HCT116 (cell line): ENCODE measurements at regions not wholly inside any gene's neighbourhood (a gene's known extent, or its start where the extent isn't known, plus 50 kb on each side); places are given as distances from the start of the nearest gene placed in this dataset.

Source experiments
- ATAC-seq: fragments of 200-7000 bp; cut with Tn5 transposase; 2 replicates; pipeline ENCODE4 v1.9.1; 2020; ENCODE audit warnings: mild to moderate bottlenecking, moderate library complexity
- BruUV-seq: library from RNA; stranded (reverse); fragments of 400-500 nt; replicated peaks from 2 replicates; lab custom pipeline; 2021; lab: Mats Ljungman, UMichigan
- CTCF ChIA-PET: fragments of 300-600 bp; sonication (Branson Sonifier 250); formaldehyde crosslinking; loops from one replicate; lab custom pipeline; 2021; ENCODE audit warnings: antibody characterized with exemption; lab: Charles Lee
- POLR2A ChIA-PET: fragments of 300-600, 350-600 bp; sonication (Branson Sonifier 250); formaldehyde crosslinking; loops from one replicate; lab custom pipeline; 2021; ENCODE audit warnings: antibody characterized with exemption; lab: Charles Lee
- RAD21 ChIA-PET, 2 experiments: fragments of 300-600 bp; sonication (Branson Sonifier 250); formaldehyde crosslinking; loops; one replicate each; lab custom pipeline; 2023; ENCODE audit warnings: low total read pairs in 2 of 2; ENCODE audit not compliant: uncharacterized antibody in 2 of 2, unreplicated experiment in 2 of 2, low non-redundant PET in 1 of 2; lab: Charles Lee
- DNase-seq: peaks from one replicate; pipeline ENCODE4 v3.0.0-alpha.2; 2010; ENCODE audit warnings: low read depth, low spot score
- H2AFZ ChIP-seq: fragments of 200-600 bp; shearing (Covaris generic), sonication (generic); 2 replicates; pipeline ENCODE4 v1.6.1; 2017; ENCODE audit warnings: low read depth, mixed run types, mixed read lengths, antibody characterized with exemption, low read length; ENCODE audit not compliant: poor library complexity, severe bottlenecking
- H3K27ac ChIP-seq: 2 replicates; pipeline ENCODE4 v1.5.1; 2012; ENCODE audit warnings: low read depth, low read length
- H3K27me3 ChIP-seq: fragments of 200-600 bp; sonication (generic); 2 replicates; pipeline ENCODE4 v1.6.1; 2016; ENCODE audit warnings: mixed run types, low read length, mixed read lengths; ENCODE audit not compliant: insufficient read depth
- H3K36me3 ChIP-seq, 2 experiments: fragments of 200-500 bp in 1 of 2; fragments of 200-600 bp in 1 of 2; sonication (Bioruptor generic) in 1 of 2; sonication (generic) in 1 of 2; 2 replicates each; pipeline versions ENCODE4 v1.5.1 to v1.6.1; 2014 to 2016; ENCODE audit warnings: low read length in 2 of 2, inconsistent platforms in 1 of 2, mixed read lengths in 1 of 2, mixed run types in 1 of 2; ENCODE audit not compliant: insufficient read depth in 2 of 2, control insufficient read depth in 1 of 2
- H3K4me1 ChIP-seq, 2 experiments: fragments of 200-600 bp in 1 of 2; sonication (generic) in 1 of 2; 2 replicates each; pipeline versions ENCODE4 v1.5.1 to v1.6.1; 2012 to 2017; ENCODE audit warnings: low read length in 2 of 2, inconsistent platforms in 1 of 2, mild to moderate bottlenecking in 1 of 2, mixed read lengths in 1 of 2, mixed run types in 1 of 2, moderate library complexity in 1 of 2; ENCODE audit not compliant: insufficient read depth in 2 of 2, control insufficient read depth in 1 of 2
- H3K4me2 ChIP-seq: fragments of 200-600 bp; sonication (generic); 2 replicates; pipeline ENCODE4 v1.6.1; 2017; ENCODE audit warnings: mixed run types, low read length, mixed read lengths
- H3K4me3 ChIP-seq, 2 experiments: fragments of 200-600 bp in 1 of 2; sonication (generic) in 1 of 2; replicated peaks in 1 of 2; 2 replicates each; pipeline ENCODE4 v1.5.1; 2011 to 2016; ENCODE audit warnings: low read length in 2 of 2, control low read depth in 1 of 2, low read depth in 1 of 2, mild to moderate bottlenecking in 1 of 2, mixed read lengths in 1 of 2, mixed run types in 1 of 2
- H3K79me2 ChIP-seq: fragments of 200-600 bp; sonication (generic); 2 replicates; pipeline ENCODE4 v1.6.1; 2017; ENCODE audit warnings: mild to moderate bottlenecking, mixed run types, low read length, moderate library complexity, mixed read lengths; ENCODE audit not compliant: insufficient read depth
- H3K9ac ChIP-seq: fragments of 200-600 bp; sonication (generic); 2 replicates; pipeline ENCODE4 v1.6.1; 2016; ENCODE audit warnings: low read length, mixed read lengths
- H3K9me2 ChIP-seq: fragments of 200-600 bp; sonication (generic), shearing (Covaris generic); 2 replicates; pipeline ENCODE4 v1.6.1; 2017; ENCODE audit warnings: mixed run types, mild to moderate bottlenecking, moderate library complexity; ENCODE audit not compliant: insufficient read depth
- H3K9me3 ChIP-seq, 2 experiments: fragments of 200-500 bp in 1 of 2; fragments of 200-600 bp in 1 of 2; sonication (Bioruptor generic) in 1 of 2; sonication (generic) in 1 of 2; 2 replicates each; pipeline ENCODE4 v1.6.1; 2014 to 2017; ENCODE audit warnings: low read length in 2 of 2, mixed read lengths in 2 of 2, inconsistent platforms in 1 of 2, low read depth in 1 of 2, mild to moderate bottlenecking in 1 of 2, mixed run types in 1 of 2, moderate library complexity in 1 of 2; ENCODE audit not compliant: control insufficient read depth in 1 of 2, insufficient read depth in 1 of 2
- H4K20me1 ChIP-seq: fragments of 200-600 bp; sonication (generic), shearing (Covaris generic); 2 replicates; pipeline ENCODE4 v1.6.1; 2017; ENCODE audit warnings: mixed run types, mild to moderate bottlenecking, moderate library complexity; ENCODE audit not compliant: insufficient read depth
- CBX3 ChIP-seq: IDR thresholded peaks from 2 replicates; pipeline ENCODE4 v1.6.1; 2012; ENCODE audit warnings: low read depth
- CEBPB ChIP-seq: IDR thresholded peaks from 2 replicates; pipeline ENCODE4 v1.6.1; 2012; ENCODE audit warnings: low read depth
- CTCF ChIP-seq, 3 experiments: fragments of 200-600 bp in 1 of 3; sonication (generic) in 1 of 3; IDR thresholded peaks in 2 of 3; conservative IDR thresholded peaks in 1 of 3; 2 replicates each; pipeline ENCODE4 v1.5.1; 2012 to 2017; ENCODE audit warnings: low read depth in 2 of 3, low read length in 2 of 3, antibody characterized with exemption in 1 of 3, borderline replicate concordance in 1 of 3, control low read depth in 1 of 3, mild to moderate bottlenecking in 1 of 3, mixed read lengths in 1 of 3, mixed run types in 1 of 3, moderate library complexity in 1 of 3; ENCODE audit not compliant: insufficient read depth in 1 of 3
- ELF1 ChIP-seq: IDR thresholded peaks from 2 replicates; pipeline ENCODE4 v1.6.1; 2012; ENCODE audit warnings: low read depth, borderline replicate concordance
- EZH2phosphoT487 ChIP-seq: fragments of 200-600 bp; IDR thresholded peaks from 2 replicates; pipeline ENCODE4 v1.6.1; 2018; ENCODE audit warnings: antibody characterized with exemption, borderline replicate concordance
- FOSL1 ChIP-seq: IDR thresholded peaks from 2 replicates; pipeline ENCODE4 v1.6.1; 2012; ENCODE audit warnings: low read depth
- JUND ChIP-seq: IDR thresholded peaks from 2 replicates; pipeline ENCODE4 v1.6.1; 2012
- MAX ChIP-seq: IDR thresholded peaks from 2 replicates; pipeline ENCODE4 v1.6.1; 2012
- POLR2A ChIP-seq: IDR thresholded peaks from 2 replicates; pipeline ENCODE4 v1.7.0; 2011; ENCODE audit warnings: borderline replicate concordance; ENCODE audit not compliant: insufficient read depth, insufficient read length; ENCODE audit errors: extremely low read depth
- POLR2AphosphoS5 ChIP-seq: IDR thresholded peaks from 2 replicates; pipeline ENCODE4 v1.6.1; 2011; ENCODE audit warnings: mild to moderate bottlenecking, low read depth, low read length, moderate library complexity
- RAD21 ChIP-seq: IDR thresholded peaks from 2 replicates; pipeline ENCODE4 v1.6.1; 2012; ENCODE audit warnings: low read depth, mild to moderate bottlenecking
- SP1 ChIP-seq: IDR thresholded peaks from 2 replicates; pipeline ENCODE4 v1.6.1; 2012; ENCODE audit warnings: low read depth
- SRF ChIP-seq: IDR thresholded peaks from 2 replicates; pipeline ENCODE4 v1.6.1; 2012; ENCODE audit warnings: low read depth
- TCF7L2 ChIP-seq: IDR thresholded peaks from 2 replicates; pipeline ENCODE4 v1.7.0; 2011; ENCODE audit warnings: borderline replicate concordance, inconsistent platforms; ENCODE audit not compliant: insufficient read depth, insufficient read length; ENCODE audit errors: extremely low read depth
- YY1 ChIP-seq: IDR thresholded peaks from 2 replicates; pipeline ENCODE4 v1.6.1; 2011; ENCODE audit warnings: low read length, low read depth, moderate library complexity, mild to moderate bottlenecking; ENCODE audit not compliant: insufficient replicate concordance; ENCODE audit errors: extremely low read depth
- ZBTB33 ChIP-seq: IDR thresholded peaks from 2 replicates; pipeline ENCODE4 v1.6.1; 2011; ENCODE audit warnings: mild to moderate bottlenecking, low read length, moderate library complexity; ENCODE audit not compliant: insufficient replicate concordance; ENCODE audit errors: extremely low read depth
- ZFX ChIP-seq: fragments of 450-650 bp; IDR thresholded peaks from 2 replicates; pipeline ENCODE4 v1.6.1; 2017
- ZNF274 ChIP-seq: fragments of 200-500 bp; sonication (Bioruptor generic); IDR thresholded peaks from 2 replicates; pipeline ENCODE4 v1.6.1; 2014; ENCODE audit warnings: mild to moderate bottlenecking, low read depth, low read length, inconsistent platforms
- intact Hi-C: fragments of 100-400 bp; cut with micrococcal nuclease; formaldehyde crosslinking; loops from 2 replicates; pipeline ENCODE4 v1.10.0; 2022

- intact Hi-C loops: no loop called here
- DNase-seq (no peak), ATAC-seq (no peak)
- no peaks in the 10 kb centered on the region for H3K27me3 ChIP-seq
- no peak overlapping the region for H3K27ac ChIP-seq
- no peak overlapping the region for H3K4me2 ChIP-seq
- POLR2A ChIA-PET: no interaction called here
- no peaks in the 10 kb centered on the region for H3K79me2 ChIP-seq
- no peaks in the 10 kb centered on the region for H3K9me2 ChIP-seq
- CTCF ChIA-PET: no interaction called here
- RAD21 ChIA-PET: no interaction called here
- H3K4me1 ChIP-seq: no peaks in the 10 kb centered on the region
- no peaks in the 10 kb centered on the region for H4K20me1 ChIP-seq
- no peaks in the 10 kb centered on the region for H3K36me3 ChIP-seq
- H3K9me3 ChIP-seq: no peaks in the 10 kb centered on the region
- no peak overlapping the region for H2AFZ ChIP-seq
- no TSS peak for BruUV-seq
- no peak overlapping the region for H3K9ac ChIP-seq
- no peak for TF ChIP-seq FOSL1
- H3K4me3 ChIP-seq: no peak overlapping the region
Observed at GRCh38 chrX:93419642-93420041, 253.7 kb downstream of the NAP1L3 start.

GRCh38 chrX:93404121-93404520 lies 269.3 kb downstream of the NAP1L3 start:
- no peaks in the 10 kb centered on the region for H3K9me2 ChIP-seq
- H4K20me1 ChIP-seq: no peaks in the 10 kb centered on the region
- POLR2A ChIA-PET: no interaction called here
- no peak overlapping the region for H3K27ac ChIP-seq
- H2AFZ ChIP-seq: no peak overlapping the region
- H3K27me3 ChIP-seq: no peaks in the 10 kb centered on the region
- RAD21 ChIA-PET: no interaction called here
- H3K4me2 ChIP-seq: no peak overlapping the region
- CTCF ChIA-PET: no interaction called here
- intact Hi-C loops: no loop called here
- H3K36me3 ChIP-seq: no peaks in the 10 kb centered on the region
- no peak for DNase-seq
- no peaks in the 10 kb centered on the region for H3K9me3 ChIP-seq
- H3K4me3 ChIP-seq: no peak overlapping the region
- TF ChIP-seq POLR2A (no peak), CTCF (IDR thresholded peaks at IDR 0.05 in 2 of 3, conservative IDR thresholded peaks at IDR 0.05 in 1 of 3; ENCODE audit: borderline replicate concordance in 1 of 3, insufficient read depth in 1 of 3, low read depth in 2 of 3, low read length in 2 of 3) (no peak), ZBTB33 (no peak), EZH2phosphoT487 (no peak), ZNF274 (no peak), POLR2AphosphoS5 (no peak), SRF (no peak), TCF7L2 (no peak), FOSL1 (no peak), YY1 (no peak), MAX (no peak), CEBPB (no peak), SP1 (no peak), ELF1 (no peak), RAD21 (no peak), JUND (no peak), ZFX (no peak), CBX3 (no peak)
- H3K79me2 ChIP-seq: no peaks in the 10 kb centered on the region
- no TSS peak for BruUV-seq
- no peak for ATAC-seq
- H3K9ac ChIP-seq: no peak overlapping the region
- no peaks in the 10 kb centered on the region for H3K4me1 ChIP-seq
